Right hindlimb (tissue), 1 donor: ENCODE measurements at regions not wholly inside any gene's neighbourhood (a gene's known extent, or its start where the extent isn't known, plus 50 kb on each side); places are given as distances from the start of the nearest gene placed in this dataset.
"Not testable (repeated sequence)": the region's sequence is repeated elsewhere in the genome, so short reads cannot be mapped to it uniquely, and the experiment has no call there.

Experiments used
- DNase-seq: peaks from one replicate; pipeline ENCODE4 v3.0.0-alpha.2; 2018

DNA sequence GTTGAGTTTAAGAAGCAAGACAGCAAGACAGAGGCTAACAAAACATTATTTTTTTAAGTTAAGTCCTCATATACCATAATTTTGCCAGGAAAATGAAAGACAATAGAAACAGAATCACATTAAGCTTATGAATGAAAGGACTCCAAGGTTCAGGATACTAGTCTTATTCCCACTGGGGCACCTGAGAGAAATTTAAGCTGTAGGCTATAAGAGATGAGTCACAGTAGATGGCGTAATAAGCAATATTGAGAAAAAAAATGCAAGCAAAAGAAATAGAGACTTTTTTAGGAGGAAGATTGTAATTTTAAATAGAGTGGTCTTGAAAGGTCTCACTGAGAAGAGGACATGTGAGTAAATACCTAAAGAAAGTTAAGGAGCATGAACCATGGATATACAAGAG is 57.1 kb upstream of the KIF2B start:
- DNase-seq = no peak

DNA sequence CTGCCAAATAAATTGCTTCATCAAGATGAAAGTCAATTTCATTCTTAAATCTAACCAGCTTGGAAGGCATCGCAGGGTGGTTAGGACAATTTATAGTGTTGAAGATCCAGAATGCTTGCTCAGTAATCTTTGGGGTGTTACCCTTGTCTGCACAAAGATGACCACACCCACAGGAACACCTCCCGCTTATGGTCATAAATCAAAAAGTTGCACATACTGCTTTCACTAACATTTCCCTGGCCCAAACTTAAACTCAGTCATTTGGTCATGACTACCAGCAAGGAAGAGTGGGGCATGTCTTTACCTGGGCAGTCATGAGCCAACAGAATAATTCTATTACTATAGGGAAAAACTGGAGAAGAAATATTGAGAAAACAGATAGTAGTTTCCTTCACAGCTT is 57.6 kb upstream of the KIF2B start:
- no peak for DNase-seq

DNA sequence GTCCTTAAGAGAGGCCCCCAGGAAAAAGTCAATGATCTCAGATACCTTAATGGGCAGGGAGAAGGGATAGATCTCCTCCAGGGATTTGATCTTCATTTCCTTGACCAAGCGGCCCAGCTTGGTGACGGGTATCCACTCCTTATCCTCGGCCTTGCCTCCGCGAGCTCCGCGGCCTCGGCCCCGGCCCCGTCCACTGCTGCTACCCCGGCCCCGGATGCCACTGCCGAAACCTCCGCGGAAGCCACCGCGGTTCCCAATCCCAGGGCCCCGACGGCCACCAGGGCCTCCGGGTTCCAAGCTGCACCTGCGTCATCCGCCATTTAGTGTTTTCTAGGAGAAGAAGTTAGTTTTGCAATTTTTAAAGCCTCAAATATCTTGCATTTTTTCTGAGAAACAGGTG is 65.2 kb upstream of the KIF2B start:
- no peak for DNase-seq

DNA sequence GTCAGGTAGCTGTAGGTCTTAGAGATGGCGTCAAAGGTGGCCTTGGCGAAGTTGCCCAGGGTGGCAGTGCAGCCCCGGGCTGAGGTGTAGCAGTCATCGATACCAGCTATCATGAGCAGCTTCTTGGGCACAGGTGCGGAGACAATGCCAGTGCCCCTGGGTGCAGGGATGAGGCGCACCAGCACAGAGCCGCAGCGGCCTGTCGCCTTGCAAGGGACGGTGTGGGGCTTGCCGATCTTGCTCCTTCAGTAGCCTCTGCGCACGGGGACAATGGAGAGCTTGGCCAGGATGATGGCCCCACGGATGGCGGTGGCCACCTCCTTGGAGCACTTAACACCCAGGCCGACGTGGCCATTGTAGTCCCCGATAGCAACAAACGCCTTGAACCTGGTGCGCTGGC is 65.6 kb upstream of the KIF2B start:
- DNase-seq = not testable (repeated sequence)

DNA sequence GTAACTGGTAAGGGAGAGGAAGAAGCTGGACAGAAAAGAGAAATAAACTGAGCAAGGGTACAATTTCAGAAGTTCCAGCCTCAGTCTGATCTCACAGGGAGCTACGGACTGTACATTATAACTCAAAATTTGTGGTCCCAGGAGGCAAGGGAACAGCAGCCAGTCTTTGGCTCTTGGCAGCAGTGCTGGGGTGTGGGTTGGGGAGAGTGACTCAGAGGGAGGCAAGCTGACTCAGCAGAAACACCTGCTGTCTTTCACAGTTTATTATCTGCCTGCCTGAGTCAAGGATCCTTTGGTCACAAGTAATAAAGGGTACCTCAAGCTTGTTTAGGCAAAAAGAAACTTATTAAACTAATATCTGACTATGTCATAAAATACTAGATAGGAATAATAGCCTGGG is 73.5 kb upstream of the KIF2B start:
- no peak for DNase-seq

DNA sequence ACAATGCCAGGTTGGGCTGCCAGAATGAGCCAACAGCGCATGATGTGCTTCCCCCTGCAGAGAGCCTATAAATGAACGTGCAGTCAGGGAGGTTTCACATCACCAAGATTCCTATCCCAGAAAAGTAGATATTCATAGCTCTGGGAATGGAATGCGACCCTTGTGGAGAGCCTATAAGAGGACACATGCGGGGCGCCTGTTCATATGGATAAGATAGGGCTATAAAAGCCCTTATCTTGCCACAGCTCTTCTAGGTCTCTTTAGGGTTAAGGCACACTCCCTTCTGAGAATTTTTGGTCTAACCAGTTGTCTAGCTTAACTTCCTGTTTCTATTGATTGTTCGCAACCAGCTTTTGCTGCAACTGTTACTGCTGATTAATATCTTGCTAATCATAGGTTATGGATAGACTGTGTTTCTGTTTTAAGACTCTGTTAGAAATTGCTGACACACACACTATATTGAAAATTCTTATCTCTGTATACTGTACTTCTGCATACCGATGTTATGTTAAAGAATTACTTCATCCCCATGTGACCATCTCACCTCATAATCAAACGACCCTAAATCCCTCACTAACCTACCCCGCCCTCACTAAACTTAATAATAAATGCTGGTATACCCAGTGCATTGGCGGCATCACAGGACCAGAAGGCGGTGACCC is 74.4 kb upstream of the KIF2B start:
- DNase-seq = not testable (repeated sequence)

DNA sequence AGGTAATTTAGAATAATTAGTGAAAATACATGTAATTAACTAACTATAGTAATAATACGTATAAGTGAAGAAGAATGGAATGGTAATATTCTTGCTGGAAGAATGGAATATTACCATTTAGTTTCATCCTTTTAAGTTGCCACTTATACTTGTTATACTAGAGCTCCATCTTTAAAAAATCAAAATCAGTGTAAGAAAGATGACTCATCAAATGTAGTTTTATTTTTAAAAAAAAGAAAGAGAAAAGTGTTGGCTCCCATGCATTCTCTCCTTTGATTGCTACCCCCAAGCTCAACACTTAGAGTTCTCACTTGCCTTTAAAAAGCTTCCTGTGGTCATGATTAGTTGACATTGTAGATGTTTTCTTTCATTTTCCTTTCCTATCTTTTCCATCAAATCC is 82.4 kb upstream of the KIF2B start:
- no peak for DNase-seq

DNA sequence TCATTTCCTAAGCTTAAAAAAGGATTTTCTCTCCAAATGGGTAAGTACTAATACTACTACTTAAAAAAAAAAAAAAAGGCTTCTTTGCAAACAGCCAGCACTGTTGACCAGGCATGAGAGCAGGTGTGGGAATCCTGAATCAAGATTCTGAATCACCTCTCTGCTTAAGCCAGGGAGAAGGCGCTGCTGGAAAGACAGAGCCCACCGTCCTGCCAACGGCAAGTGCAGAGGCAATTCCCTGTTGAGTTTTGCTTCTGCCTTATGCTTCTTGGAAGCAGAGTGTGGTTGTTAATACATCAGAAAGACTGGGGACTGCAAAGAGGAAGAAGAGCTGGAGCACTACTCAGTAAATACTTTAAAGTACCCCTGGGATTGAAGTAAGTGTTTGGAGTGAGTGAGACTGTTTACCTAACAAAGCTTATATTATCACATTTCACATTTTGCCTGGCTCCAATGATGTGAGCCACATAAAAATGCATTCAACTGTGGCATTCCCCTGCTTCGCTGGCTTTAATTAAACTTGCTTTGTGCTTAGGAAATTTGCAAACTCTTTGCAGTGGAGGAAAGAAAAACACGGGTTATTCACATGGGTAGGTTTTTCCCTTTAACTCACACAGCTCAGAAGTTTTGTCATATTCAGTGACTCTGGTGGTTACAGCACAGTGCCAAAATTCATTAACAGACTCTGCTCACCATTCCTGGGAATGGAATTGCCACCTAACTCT is 86.0 kb upstream of the KIF2B start:
- DNase-seq = no peak

DNA sequence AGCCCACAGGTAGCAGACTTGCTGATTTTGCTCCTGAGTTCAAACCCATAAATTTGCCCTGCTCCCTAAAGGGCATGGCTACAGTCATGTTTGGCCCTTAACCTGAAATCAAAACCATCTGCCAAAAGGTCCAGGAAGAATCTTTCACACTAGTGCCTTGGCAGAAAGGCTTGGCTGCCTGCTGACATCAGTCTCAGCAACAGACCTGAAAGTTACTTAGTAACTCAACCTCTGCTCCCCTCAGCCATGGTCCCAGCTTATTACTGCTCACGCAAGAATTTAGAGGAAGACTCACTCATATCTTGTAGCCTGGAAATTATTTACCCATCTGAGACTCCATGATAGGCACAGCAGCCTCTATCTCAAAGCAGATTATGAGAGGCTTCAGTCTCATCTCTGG is 98.0 kb upstream of the KIF2B start:
- DNase-seq = no peak

DNA sequence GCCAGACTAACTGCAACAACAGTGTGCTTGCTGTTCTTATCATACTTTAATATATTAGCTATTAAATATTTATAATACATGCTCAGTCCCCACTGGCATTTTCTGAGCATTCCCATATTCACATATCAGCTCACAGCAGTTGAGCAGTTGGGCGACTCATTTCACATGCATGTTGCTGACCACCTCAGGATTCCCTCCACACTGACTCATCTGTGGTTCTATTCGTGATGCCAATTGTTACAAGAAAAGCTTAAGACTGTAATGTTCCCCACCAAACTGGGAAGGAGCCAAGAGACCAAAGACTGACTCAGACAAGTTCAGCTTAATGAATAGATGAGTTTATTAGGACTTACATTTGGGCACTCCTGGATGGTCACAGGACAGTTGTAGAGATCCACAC is 100.3 kb upstream of the KIF2B start:
- no peak for DNase-seq

DNA sequence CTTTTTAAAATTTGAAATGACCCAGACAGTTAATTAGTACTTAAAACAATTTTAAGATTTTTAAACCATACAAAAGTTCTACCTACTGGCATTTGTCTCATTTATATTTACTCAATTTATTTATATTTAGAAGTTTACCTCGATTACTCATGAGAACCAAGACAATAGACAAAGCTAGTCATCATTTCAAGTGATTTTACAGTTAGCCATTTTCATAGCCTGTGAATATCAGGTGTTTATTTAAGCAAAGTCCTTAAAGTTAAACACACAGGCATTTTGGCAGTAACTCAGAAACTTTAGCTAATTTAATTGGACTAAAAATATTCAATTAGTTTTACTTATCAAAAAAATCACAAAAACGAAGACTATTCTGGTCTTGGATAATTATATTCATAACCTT is 101.6 kb upstream of the KIF2B start:
- no peak for DNase-seq

DNA sequence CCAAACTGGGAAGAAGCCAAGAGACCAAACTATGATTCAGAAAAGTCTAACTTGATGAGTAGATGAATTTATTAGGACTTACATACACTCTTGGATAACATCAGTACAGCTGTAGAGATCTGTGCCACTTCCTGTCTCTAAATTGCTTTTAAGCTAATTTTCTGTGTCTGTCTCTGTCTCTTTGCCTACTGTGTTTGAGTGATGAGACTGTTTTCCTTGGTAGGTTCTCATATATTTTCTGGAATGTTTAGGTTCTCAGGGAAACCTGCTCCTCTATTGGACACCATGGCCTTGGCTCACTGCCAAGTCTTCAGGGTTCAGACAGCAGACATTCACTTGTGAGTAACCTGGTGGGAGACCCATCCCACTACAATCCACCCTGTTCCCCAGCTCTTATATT is 103.5 kb upstream of the KIF2B start:
- DNase-seq = no peak

DNA sequence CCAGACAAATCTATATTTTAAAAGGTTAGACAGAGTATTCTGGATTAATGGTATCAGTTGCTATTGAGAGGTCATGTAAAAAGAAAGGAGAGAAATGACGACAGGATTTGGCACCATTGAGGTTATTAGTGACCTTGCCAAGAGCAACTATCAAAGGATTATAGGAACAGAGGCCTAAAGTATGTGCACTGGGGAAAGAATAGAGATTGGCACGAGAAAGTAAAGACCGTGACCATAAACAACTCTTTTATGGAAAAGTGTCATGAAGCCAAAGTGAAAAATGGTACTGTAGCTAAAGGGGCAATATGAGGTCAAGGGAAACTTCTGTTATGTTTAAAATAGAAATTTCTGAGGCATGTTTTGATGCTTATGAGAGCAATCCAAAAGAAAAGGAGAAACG is 115.2 kb upstream of the KIF2B start:
- no peak for DNase-seq

DNA sequence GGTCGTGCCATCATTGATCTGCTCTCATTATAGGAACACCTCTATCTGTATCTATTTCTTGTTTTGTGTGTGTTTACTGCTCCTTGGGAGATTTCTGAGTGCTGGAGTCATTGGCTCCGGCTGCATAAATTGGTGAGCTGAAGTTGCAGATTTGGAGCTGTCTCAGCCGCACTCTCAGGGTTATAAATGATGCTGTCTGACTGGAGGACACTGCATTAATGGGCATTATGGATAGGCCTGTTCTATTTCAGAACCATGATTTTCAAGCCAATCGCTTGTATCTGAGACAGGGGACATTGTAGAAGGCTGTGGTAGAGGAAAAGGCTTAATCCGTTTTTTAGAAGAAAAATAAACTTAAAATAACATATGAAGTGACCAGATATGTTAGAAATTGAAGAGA is 126.4 kb upstream of the KIF2B start:
- DNase-seq = no peak

DNA sequence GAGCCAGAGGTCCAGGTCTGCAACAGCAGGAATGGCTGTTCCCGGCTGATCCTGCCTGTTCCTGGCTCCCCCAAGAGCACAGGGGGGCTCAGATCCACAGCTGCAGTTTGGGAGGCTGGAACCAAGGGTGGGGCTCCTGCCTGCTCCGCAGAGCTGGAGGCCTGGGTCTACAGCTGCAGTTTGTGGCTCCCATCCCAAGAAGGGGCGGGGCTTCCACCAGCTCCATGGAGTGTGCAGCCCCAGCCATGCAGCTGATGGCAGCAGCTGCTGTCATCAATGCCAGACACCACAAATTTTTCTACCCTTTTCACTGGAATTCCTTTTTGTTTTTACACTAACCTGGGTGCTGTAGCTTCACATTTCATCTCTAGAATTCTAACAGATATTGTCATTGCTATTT is 135.4 kb upstream of the KIF2B start:
- peak; percentile 23 for DNase-seq

DNA sequence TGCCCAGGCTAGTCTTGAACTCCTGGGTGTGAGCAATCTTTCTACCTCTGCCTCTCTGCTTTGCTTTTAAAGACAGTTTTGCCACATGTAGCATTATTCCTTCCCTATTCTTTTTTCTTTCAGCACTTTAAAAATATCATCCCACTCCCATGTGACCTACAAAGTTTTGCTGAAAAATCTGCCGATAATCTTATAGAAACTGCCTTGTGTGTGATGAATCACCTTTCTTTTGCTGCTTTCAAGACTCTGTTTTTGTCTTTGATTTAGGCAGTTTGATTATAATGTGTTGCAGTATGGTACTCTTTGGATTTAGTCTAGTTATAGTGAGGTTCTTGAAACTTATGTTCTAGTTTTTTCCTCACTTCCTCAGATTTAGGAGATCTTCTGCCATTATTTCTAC is 142.0 kb upstream of the KIF2B start:
- DNase-seq = no peak

DNA sequence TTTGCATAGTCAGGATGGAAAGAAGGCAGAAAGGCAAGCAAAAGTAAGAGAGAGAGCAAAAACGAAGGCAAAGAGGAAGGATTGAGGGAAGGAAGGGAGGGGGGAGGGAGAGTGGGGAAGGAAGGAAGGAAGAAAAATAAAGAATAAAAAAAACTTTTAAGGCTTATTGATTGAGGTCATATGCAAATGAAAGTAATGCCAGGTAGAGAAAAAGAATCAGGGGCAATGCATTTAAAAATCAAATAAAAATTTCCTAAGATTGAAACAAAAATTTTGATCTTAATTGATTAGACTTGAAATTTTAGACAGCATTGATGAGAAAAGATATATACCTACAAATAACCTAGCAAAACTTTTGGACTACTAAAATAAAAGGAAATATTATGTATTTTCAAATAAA is 153.9 kb upstream of the KIF2B start:
- no peak for DNase-seq

DNA sequence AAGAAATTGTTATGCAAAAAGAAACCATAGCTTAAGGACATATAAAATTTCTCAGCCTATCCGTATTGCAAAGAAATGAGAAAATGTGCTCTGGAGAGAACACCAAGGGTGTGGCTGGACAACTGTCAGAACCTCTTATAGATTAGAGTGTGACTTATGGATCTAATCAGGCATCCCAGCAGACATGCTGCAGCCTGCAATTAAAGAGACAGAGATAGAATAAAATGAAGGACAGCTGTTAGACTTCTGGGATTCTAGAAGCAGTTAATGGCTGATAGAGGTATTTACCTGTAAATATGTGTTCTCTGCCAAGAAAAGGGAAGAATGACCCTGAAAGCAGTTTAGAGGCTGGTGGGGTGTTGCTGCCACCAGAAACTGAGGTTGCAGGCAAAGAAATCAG is 160.1 kb upstream of the KIF2B start:
- DNase-seq = no peak

DNA sequence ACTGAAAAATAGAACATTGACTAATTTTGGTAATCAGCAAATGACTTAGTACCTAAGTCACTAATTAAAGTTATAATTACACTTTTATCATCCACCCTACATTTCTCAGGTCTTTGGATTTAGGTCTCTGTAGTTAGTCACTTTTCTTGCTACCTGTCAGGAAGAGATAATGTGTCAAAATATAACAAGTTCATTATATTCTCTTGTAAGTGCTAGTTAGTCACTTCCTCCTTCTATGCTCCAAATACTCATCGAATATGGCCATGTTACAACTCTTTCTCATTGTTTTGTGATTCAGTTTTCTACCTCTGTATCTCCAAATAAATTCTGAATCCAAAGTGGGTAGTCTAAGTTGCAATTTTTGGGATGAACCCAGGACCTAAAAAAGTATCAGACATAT is 163.5 kb upstream of the KIF2B start:
- no peak for DNase-seq

DNA sequence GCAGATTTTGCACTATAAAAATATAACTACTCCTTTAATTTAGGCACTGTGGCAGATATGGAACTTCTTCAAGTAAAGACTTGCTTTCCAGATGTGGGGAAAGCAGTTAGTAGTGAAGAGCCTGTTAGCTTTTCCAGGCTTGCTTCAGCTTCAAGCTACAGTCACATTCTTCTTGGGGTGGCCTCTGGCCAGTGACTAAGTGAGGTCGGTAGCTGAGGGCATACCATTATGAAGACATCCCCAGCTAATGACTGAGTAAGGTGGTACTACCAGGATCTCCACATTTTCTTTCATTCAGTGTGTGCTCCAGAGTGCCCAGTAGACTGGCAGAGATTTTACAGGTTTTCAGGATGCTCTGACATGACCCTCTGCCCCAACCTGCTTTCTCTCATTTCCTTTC is 167.1 kb upstream of the KIF2B start:
- no peak for DNase-seq

DNA sequence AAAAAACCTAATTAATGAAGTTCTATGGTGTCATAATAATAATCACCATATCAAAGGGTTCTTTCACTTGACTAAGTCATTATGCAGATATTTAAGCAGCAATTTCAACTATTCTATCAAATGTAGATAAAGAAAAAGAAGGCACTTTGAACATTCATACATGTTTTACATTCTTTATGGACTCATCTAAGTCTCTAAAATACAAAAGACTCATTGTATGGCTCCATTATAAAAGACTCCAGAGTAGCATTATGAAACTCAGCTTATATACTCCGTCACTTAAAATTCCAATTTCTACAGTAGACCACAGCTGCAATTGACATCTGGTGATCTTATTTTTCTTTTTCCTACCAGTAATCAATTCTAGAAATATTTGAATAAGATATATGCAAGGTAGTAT is 173.5 kb upstream of the KIF2B start:
- DNase-seq = no peak

DNA sequence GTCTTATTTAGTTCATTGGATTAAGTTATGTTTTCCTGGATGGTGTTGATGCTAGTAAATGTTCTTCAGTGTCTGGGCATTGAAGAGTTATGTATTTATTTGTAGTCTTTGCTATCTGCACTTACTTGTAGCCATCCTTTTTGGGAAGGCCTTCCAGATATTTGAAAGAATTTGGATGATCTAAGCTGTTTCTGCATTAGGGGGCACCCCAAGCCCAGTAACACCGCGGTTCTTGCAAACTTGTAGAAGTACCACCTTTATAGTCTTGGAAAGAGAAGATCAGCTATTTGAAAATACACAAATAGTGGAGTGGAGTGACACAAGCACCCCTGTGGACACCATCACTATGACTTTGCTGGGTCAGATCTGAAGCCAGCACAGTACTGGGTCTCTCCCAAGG is 175.9 kb upstream of the KIF2B start:
- no peak for DNase-seq

DNA sequence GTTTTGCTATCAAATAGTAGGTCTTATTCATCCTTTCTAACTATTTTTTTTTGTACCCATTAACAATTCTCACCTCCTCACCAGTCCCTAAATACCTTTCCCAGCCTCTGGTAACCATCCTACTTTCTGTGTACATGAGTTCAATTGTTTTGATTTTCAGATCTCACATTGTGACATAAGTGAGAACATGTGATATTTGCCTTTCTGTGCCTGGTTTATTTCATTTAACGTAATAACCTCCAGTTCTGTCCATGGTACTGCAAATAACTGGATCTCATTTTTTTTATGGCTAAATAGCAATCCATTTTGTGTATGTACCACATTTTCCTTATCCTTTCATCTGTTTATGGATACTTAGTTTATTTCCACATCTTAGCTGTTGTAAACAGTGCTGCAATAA is 181.9 kb upstream of the KIF2B start:
- no peak for DNase-seq

DNA sequence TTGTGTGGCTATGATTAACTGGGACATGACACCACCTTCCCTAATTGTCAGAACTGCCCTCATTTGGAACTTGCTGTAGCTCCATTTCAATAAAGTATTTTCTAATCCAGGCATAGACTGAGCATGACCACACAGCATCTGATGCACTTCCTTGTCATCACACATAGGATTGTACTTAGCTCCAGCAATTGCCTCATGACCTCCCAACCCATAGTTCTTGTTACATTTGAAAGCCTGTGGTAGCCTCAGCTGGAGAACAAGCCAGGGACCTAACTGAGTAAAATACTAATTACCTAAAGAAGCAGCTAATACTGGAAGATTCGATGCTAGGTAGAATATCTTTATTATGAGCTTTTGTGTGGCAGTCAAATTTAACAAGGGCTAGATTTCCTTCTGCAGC is 187.3 kb upstream of the KIF2B start:
- no peak for DNase-seq

DNA sequence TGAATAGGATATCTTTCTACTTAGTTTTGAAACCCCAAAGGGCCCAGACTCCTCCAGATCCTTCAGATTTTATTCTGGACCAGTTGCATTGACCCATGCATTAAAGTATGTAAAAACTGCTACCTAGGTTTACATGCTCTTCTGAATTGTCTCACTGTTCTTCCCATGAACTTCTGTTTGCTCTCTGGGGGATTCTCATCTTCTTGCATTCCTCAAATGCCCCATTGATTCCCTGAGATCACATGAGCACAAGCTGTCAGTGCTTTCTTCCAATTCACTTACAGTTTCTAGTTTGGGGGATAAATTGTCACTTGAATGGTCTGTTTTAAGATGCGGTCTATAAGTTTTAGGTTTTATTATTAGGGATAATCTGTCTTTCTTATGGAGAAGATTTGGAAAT is 188.9 kb upstream of the KIF2B start:
- DNase-seq = no peak
